Loucy (cell line): ENCODE measurements at regions not wholly inside any gene's neighbourhood (a gene's known extent, or its start where the extent isn't known, plus 50 kb on each side); places are given as distances from the start of the nearest gene placed in this dataset.

Experiments
- H2AFZ ChIP-seq: fragments of 200-600 bp; sonication (generic); 2 replicates; pipeline ENCODE4 v1.6.0; 2016; ENCODE audit warnings: antibody characterized with exemption, mild to moderate bottlenecking, low read length, moderate library complexity
- H3F3A ChIP-seq: fragments of 200-600 bp; 2 replicates; pipeline ENCODE4 v1.6.0; 2016; ENCODE audit warnings: antibody characterized with exemption, low read depth, mild to moderate bottlenecking
- H3K27me3 ChIP-seq: fragments of 200-600 bp; sonication (generic); 2 replicates; pipeline ENCODE4 v1.6.1; 2014; ENCODE audit warnings: low read length, mild to moderate bottlenecking; ENCODE audit not compliant: insufficient read depth, poor library complexity, severe bottlenecking
- H3K36me3 ChIP-seq: fragments of 200-600 bp; sonication (generic); 2 replicates; pipeline ENCODE4 v1.6.1; 2016; ENCODE audit warnings: low read length; ENCODE audit not compliant: insufficient read depth
- H3K4me1 ChIP-seq: fragments of 200-600 bp; sonication (generic); 2 replicates; pipeline ENCODE4 v1.5.1; 2014; ENCODE audit warnings: low read length, mild to moderate bottlenecking; ENCODE audit not compliant: insufficient read depth, poor library complexity, severe bottlenecking
- H3K4me2 ChIP-seq: fragments of 200-600 bp; sonication (generic); 2 replicates; pipeline ENCODE4 v1.6.0; 2014; ENCODE audit warnings: antibody characterized with exemption, low read length, low read depth, mild to moderate bottlenecking; ENCODE audit not compliant: poor library complexity, severe bottlenecking
- H3K4me3 ChIP-seq: fragments of 200-600 bp; sonication (generic); 2 replicates; pipeline ENCODE4 v1.5.1; 2014; ENCODE audit warnings: low read length, mild to moderate bottlenecking, mixed read lengths; ENCODE audit not compliant: poor library complexity, severe bottlenecking
- H3K79me2 ChIP-seq: fragments of 200-600 bp; sonication (generic); 2 replicates; pipeline ENCODE4 v1.6.1; 2014; ENCODE audit warnings: low read length; ENCODE audit not compliant: insufficient read depth
- H3K9ac ChIP-seq: fragments of 200-600 bp; sonication (generic); 2 replicates; pipeline ENCODE4 v1.6.0; 2014; ENCODE audit warnings: mild to moderate bottlenecking, low read depth, low read length, moderate library complexity; ENCODE audit not compliant: poor library complexity, severe bottlenecking
- H3K9me2 ChIP-seq: fragments of 200-600 bp; sonication (generic); replicated peaks from 2 replicates; pipeline ENCODE4 v1.6.1; 2016; ENCODE audit warnings: low read depth, low read length, mixed read lengths
- H3K9me3 ChIP-seq: fragments of 200-600 bp; sonication (generic); 2 replicates; pipeline ENCODE4 v1.6.1; 2014; ENCODE audit warnings: mild to moderate bottlenecking, antibody characterized with exemption, low read length, low read depth; ENCODE audit not compliant: insufficient read depth
- H4K20me1 ChIP-seq: fragments of 200-600 bp; sonication (generic); 2 replicates; pipeline ENCODE4 v1.6.0; 2014; ENCODE audit warnings: antibody characterized with exemption, low read length, mild to moderate bottlenecking; ENCODE audit not compliant: insufficient read depth, poor library complexity, severe bottlenecking
- CTCF ChIP-seq: fragments of 200-600 bp; sonication (generic); conservative IDR thresholded peaks from 2 replicates; pipeline ENCODE4 v1.5.1; 2014; ENCODE audit warnings: mild to moderate bottlenecking, antibody characterized with exemption, low read length
- EZH2phosphoT487 ChIP-seq: fragments of 200-600 bp; IDR thresholded peaks from 2 replicates; pipeline ENCODE4 v1.6.1; 2018; ENCODE audit warnings: antibody characterized with exemption, mild to moderate bottlenecking, moderate library complexity, borderline replicate concordance

DNA sequence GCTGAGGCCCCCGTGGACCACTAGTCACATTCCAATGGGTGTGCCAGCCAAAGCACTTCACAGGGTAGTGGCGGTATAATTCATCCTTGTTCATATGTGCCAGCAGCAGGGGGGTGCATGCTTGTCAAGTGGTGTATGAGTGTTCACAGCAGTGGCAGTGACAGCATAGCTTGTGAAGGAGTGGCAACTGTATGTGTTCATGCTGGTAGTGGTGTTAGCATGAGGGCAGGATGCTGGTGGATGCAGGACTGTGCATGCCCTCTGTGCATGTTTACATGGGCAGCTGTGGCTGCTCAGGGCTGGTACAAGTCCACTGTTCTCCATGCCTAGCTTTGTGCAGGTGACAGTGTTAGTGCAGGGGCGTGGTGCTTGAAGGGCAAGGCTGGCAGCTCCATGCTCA lies 253.4 kb upstream of the DMAC1 start:
- no peak for TF ChIP-seq CTCF
- no peak for TF ChIP-seq EZH2phosphoT487
- no peaks in the 10 kb centered on the region for H3K79me2 ChIP-seq
- H3F3A ChIP-seq = no peaks in the 10 kb centered on the region
- no peak overlapping the region for H3K4me3 ChIP-seq
- no peaks in the 10 kb centered on the region for H3K36me3 ChIP-seq
- no peaks in the 10 kb centered on the region for H3K27me3 ChIP-seq
- no peak overlapping the region for H2AFZ ChIP-seq
- H3K4me2 ChIP-seq = no peak overlapping the region
- H3K9me2 ChIP-seq = no peaks in the 10 kb centered on the region
- H3K4me1 ChIP-seq = no peaks in the 10 kb centered on the region
- no peaks in the 10 kb centered on the region; the same call in 1 of the 2 replicates for H3K9me3 ChIP-seq
- H4K20me1 ChIP-seq = no peaks in the 10 kb centered on the region
- no peak overlapping the region for H3K9ac ChIP-seq

DNA sequence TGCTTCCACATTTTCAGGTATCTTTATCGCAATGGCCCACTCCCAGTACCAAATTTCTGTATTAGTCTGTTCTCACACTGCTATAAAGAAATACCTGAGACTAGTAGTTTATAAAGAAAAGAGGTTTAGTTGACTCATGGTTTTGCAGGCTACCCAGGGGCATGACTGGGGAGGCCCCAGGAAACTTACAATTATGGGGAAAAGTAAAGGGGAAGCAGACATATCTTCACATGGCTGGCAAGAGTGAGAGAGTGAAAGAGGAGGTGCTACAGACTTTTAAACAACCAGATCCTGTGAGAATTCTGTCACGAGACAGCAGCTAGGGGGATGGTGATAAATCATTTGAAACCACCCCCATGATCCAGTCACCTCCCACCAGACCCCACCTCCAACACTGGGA lies 238.2 kb upstream of the DMAC1 start:
- H3K9ac ChIP-seq = no peak overlapping the region
- TF ChIP-seq EZH2phosphoT487 (no peak), CTCF (no peak)
- H3K9me3 ChIP-seq = peaks cover 7% of the 10 kb centered on the region; the same call in 1 of the 2 replicates
- H3F3A ChIP-seq = no peaks in the 10 kb centered on the region
- no peaks in the 10 kb centered on the region for H4K20me1 ChIP-seq
- H3K36me3 ChIP-seq = no peaks in the 10 kb centered on the region
- H3K4me2 ChIP-seq = no peak overlapping the region
- no peaks in the 10 kb centered on the region for H3K9me2 ChIP-seq
- H2AFZ ChIP-seq = no peak overlapping the region
- H3K27me3 ChIP-seq = no peaks in the 10 kb centered on the region
- H3K4me1 ChIP-seq = no peaks in the 10 kb centered on the region
- no peak overlapping the region for H3K4me3 ChIP-seq
- H3K79me2 ChIP-seq = no peaks in the 10 kb centered on the region

- peaks cover 7% of the 10 kb centered on the region; the same call in 1 of the 2 replicates for H3K9me3 ChIP-seq
Measured at GRCh38 chr9:8036914-8037524, 237.4 kb upstream of the DMAC1 start.

More at GRCh38 chr9:8036914-8037524, 237.4 kb upstream of the DMAC1 start:
- no peaks in the 10 kb centered on the region for H3K9me2 ChIP-seq
- no peak overlapping the region for H3K4me2 ChIP-seq
- H3K36me3 ChIP-seq = no peaks in the 10 kb centered on the region
- H3K4me3 ChIP-seq = no peak overlapping the region
- H3K9ac ChIP-seq = no peak overlapping the region
- no peaks in the 10 kb centered on the region for H4K20me1 ChIP-seq
- no peaks in the 10 kb centered on the region for H3K4me1 ChIP-seq
- TF ChIP-seq CTCF = no peak
- TF ChIP-seq EZH2phosphoT487 = no peak
- no peaks in the 10 kb centered on the region for H3K79me2 ChIP-seq
- no peak overlapping the region for H2AFZ ChIP-seq
- no peaks in the 10 kb centered on the region for H3K27me3 ChIP-seq
- H3F3A ChIP-seq = no peaks in the 10 kb centered on the region
